Endothelial cell of umbilical vein (primary cell): ENCODE measurements at regions not wholly inside any gene's neighbourhood (a gene's known extent, or its start where the extent isn't known, plus 50 kb on each side); places are given as distances from the start of the nearest gene placed in this dataset.

Source experiments
- CTCF ChIP-seq, 2 donors: IDR thresholded peaks; 1 replicate in 1 of 2; 2 replicates in 1 of 2; pipeline ENCODE4 v1.5.1; 2011; ENCODE audit warnings: low read length in 2 of 2, mild to moderate bottlenecking in 2 of 2, moderate library complexity in 2 of 2, control low read depth in 1 of 2, inconsistent platforms in 1 of 2, low read depth in 1 of 2; ENCODE audit not compliant: insufficient read depth in 1 of 2; ENCODE audit errors: extremely low read depth in 1 of 2
- EZH2 ChIP-seq: IDR thresholded peaks from 2 replicates; pipeline ENCODE4 v1.6.1; 2012; ENCODE audit warnings: borderline replicate concordance, low read depth, mild to moderate bottlenecking, moderate library complexity, low read length, inconsistent platforms; ENCODE audit not compliant: severe bottlenecking
- FOS ChIP-seq: IDR thresholded peaks from 2 replicates; pipeline ENCODE4 v1.6.1; 2011; ENCODE audit warnings: mild to moderate bottlenecking, low read length, moderate library complexity, borderline replicate concordance; ENCODE audit not compliant: insufficient read depth
- GATA2 ChIP-seq: IDR thresholded peaks from 2 replicates; pipeline ENCODE4 v1.7.0; 2011; ENCODE audit warnings: low read depth, mild to moderate bottlenecking, moderate library complexity, mixed read lengths, low read length; ENCODE audit not compliant: insufficient read length, insufficient read depth
- JUN ChIP-seq: IDR thresholded peaks from 2 replicates; pipeline ENCODE4 v1.6.1; 2011; ENCODE audit warnings: borderline replicate concordance, low read depth; ENCODE audit not compliant: insufficient read length, insufficient read depth
- MYC ChIP-seq: IDR thresholded peaks from one replicate; pipeline ENCODE4 v1.6.1; 2011; ENCODE audit warnings: mild to moderate bottlenecking, low read depth, low read length
- POLR2A ChIP-seq: IDR thresholded peaks from 2 replicates; pipeline ENCODE4 v1.6.1; 2012; ENCODE audit warnings: low read depth, mild to moderate bottlenecking, control low read depth, low read length
- POLR2AphosphoS5 ChIP-seq: IDR thresholded peaks from 2 replicates; pipeline ENCODE4 v1.6.1; 2012; ENCODE audit warnings: low read depth, mild to moderate bottlenecking, control low read depth, low read length, moderate library complexity; ENCODE audit not compliant: insufficient read depth
- TF ChIP-seq, protein P1 (sequence below): IDR thresholded peaks from 2 replicates; pipeline ENCODE4 v1.6.1; 2011; ENCODE audit not compliant: insufficient read depth, insufficient read length

GRCh38 chrX:3178329-3178728 is 137.1 kb downstream of the ARSF start:
- TF ChIP-seq CTCF (IDR thresholded peaks at IDR 0.05; ENCODE audit: extremely low read depth in 1 of 2, insufficient read depth in 1 of 2, low read depth in 1 of 2, low read length in 2 of 2) (no peak), POLR2AphosphoS5 (no peak), FOS (no peak), JUN (no peak), EZH2 (no peak), POLR2A (no peak), MYC (no peak), GATA2 (no peak)
- TF ChIP-seq, protein P1, sequence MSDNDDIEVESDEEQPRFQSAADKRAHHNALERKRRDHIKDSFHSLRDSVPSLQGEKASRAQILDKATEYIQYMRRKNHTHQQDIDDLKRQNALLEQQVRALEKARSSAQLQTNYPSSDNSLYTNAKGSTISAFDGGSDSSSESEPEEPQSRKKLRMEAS: no peak
